K562 (cell line): ENCODE measurements at regions not wholly inside any gene's neighbourhood (a gene's known extent, or its start where the extent isn't known, plus 50 kb on each side); places are given as distances from the start of the nearest gene placed in this dataset.

Experiments used
- ATAC-seq: fragments of 200-7000 bp; cut with Tn5 transposase; 3 replicates; pipeline ENCODE4 v1.9.1; 2020; ENCODE audit warnings: moderate library complexity
- BruUV-seq: library from RNA; stranded (reverse); fragments of 400-500 nt; replicated peaks from 2 replicates; lab custom pipeline; 2021; lab: Mats Ljungman, UMichigan
- CTCF ChIA-PET: fragments of 300-600 bp; formaldehyde crosslinking; extraction: SDS; loops from one replicate; lab custom pipeline; 2021; ENCODE audit warnings: low intra/inter-chr PET ratio; lab: Yijun Ruan, JAX
- POLR2A ChIA-PET: fragments of 300-600, 350-650 bp; sonication (Branson Sonifier 250); formaldehyde crosslinking; extraction: SDS; loops from one replicate; lab custom pipeline; 2021; ENCODE audit warnings: antibody characterized with exemption, inconsistent platforms; lab: Yijun Ruan, JAX
- DNase-seq, 4 experiments: peaks; one replicate each; pipeline versions ENCODE4 v3.0.0 to v3.0.0-alpha.2; 2011 to 2018; ENCODE audit warnings: low spot score in 3 of 4, mixed read lengths in 3 of 4; ENCODE audit errors: extremely low read depth in 1 of 4
- FAIRE-seq: peaks from 2 replicates; lab custom pipeline; 2011; peaks lifted over from hg19 to GRCh38; lab: Jason Lieb, UNC
- H2AFZ ChIP-seq: 2 replicates; pipeline ENCODE4 v1.6.0; 2011; ENCODE audit warnings: low read depth, low read length, control low read depth, inconsistent platforms
- H3K27ac ChIP-seq: fragments of 200-600 bp; 3 replicates; pipeline ENCODE4 v1.8.0; 2011; ENCODE audit warnings: low read depth, mild to moderate bottlenecking, control low read depth, inconsistent platforms, low read length, moderate library complexity, mixed read lengths; ENCODE audit errors: extremely low read depth
- H3K27me3 ChIP-seq, 2 experiments: fragments of 300-600 bp in 1 of 2; 2 replicates in 1 of 2; 3 replicates in 1 of 2; pipeline versions ENCODE4 v1.6.0 to v1.8.0; 2011; ENCODE audit warnings: inconsistent platforms in 2 of 2, low read length in 2 of 2, mild to moderate bottlenecking in 1 of 2, mixed read lengths in 1 of 2, moderate library complexity in 1 of 2; ENCODE audit not compliant: control insufficient read depth in 2 of 2, insufficient read depth in 2 of 2
- H3K36me3 ChIP-seq: fragments of 300-600 bp; 3 replicates; pipeline ENCODE4 v1.8.0; 2011; ENCODE audit warnings: mild to moderate bottlenecking, low read length, inconsistent platforms; ENCODE audit not compliant: control insufficient read depth, insufficient read depth
- H3K4me1 ChIP-seq, 2 experiments: fragments of 200-600 bp in 1 of 2; replicated peaks in 1 of 2; 2 replicates in 1 of 2; 3 replicates in 1 of 2; pipeline versions ENCODE4 v1.5.1 to v1.8.0; 2011; ENCODE audit warnings: inconsistent platforms in 2 of 2, low read length in 2 of 2, mild to moderate bottlenecking in 1 of 2, mixed read lengths in 1 of 2, moderate library complexity in 1 of 2; ENCODE audit not compliant: control insufficient read depth in 2 of 2, insufficient read depth in 2 of 2
- H3K4me2 ChIP-seq: 2 replicates; pipeline ENCODE4 v1.6.1; 2011; ENCODE audit warnings: low read length, control low read depth, inconsistent platforms, mixed read lengths; ENCODE audit not compliant: insufficient read depth
- H3K4me3 ChIP-seq: fragments of 200-600 bp; sonication (generic), shearing (Covaris generic); 2 replicates; pipeline ENCODE4 v1.5.1; 2016; ENCODE audit warnings: control low read depth, inconsistent platforms
- H3K79me2 ChIP-seq: fragments of 200-600 bp; 3 replicates; pipeline ENCODE4 v1.8.0; 2011; ENCODE audit warnings: low read length, inconsistent platforms; ENCODE audit not compliant: control insufficient read depth, insufficient read depth
- H3K9ac ChIP-seq, 2 experiments: 2 replicates each; pipeline versions ENCODE4 v1.6.0 to v1.6.1; 2011; ENCODE audit warnings: low read depth in 2 of 2, low read length in 2 of 2, control low read depth in 1 of 2, inconsistent platforms in 1 of 2, mild to moderate bottlenecking in 1 of 2, mixed read lengths in 1 of 2; ENCODE audit not compliant: insufficient read depth in 1 of 2
- H3K9me1 ChIP-seq: one replicate; pipeline ENCODE4 v1.6.0; 2011; ENCODE audit warnings: inconsistent platforms, mild to moderate bottlenecking, low read length, moderate library complexity; ENCODE audit not compliant: control insufficient read depth, insufficient read depth
- H3K9me3 ChIP-seq: replicated peaks from 2 replicates; pipeline ENCODE4 v1.5.1; 2011; ENCODE audit warnings: low read depth, low read length, inconsistent platforms; ENCODE audit not compliant: control insufficient read depth, insufficient read depth
- H4K20me1 ChIP-seq: replicated peaks from 2 replicates; pipeline ENCODE4 v1.6.1; 2011; ENCODE audit warnings: low read length, inconsistent platforms, mixed read lengths; ENCODE audit not compliant: control insufficient read depth, insufficient read depth
- CREBBP ChIP-seq: IDR thresholded peaks from one replicate; pipeline ENCODE4 v1.6.1; 2012; ENCODE audit warnings: low read depth, mild to moderate bottlenecking, control low read depth, inconsistent platforms, low read length
- ELF1 ChIP-seq: fragments of 200-800 bp; sonication (Bioruptor generic); IDR thresholded peaks from 2 replicates; pipeline ENCODE4 v1.6.1; 2016; ENCODE audit warnings: missing genetic modification characterization, missing compliant biosample characterization
- IFI16 ChIP-seq: fragments of 250-450 bp; sonication (Bioruptor Pico); IDR thresholded peaks from 2 replicates; pipeline ENCODE4 v2.1.2; 2022; ENCODE audit warnings: mild to moderate bottlenecking, inconsistent platforms
- MCM2 ChIP-seq: fragments of 450-650 bp; IDR thresholded peaks from 2 replicates; pipeline ENCODE4 v1.6.1; 2017; ENCODE audit warnings: low read depth, mild to moderate bottlenecking
- PRMT5 ChIP-seq: sonication (generic); formaldehyde crosslinking; IDR thresholded peaks from 2 replicates; pipeline ENCODE4 v1.5.0; 2020; ENCODE audit warnings: missing genetic modification reagents
- RBM25 ChIP-seq: fragments of 200-400 bp; formaldehyde crosslinking; IDR thresholded peaks from 2 replicates; pipeline ENCODE4 v1.6.1; 2018; ENCODE audit warnings: low read length, low read depth, moderate library complexity; ENCODE audit not compliant: severe bottlenecking
- SAP30 ChIP-seq: fragments of 200-600 bp; sonication (generic); IDR thresholded peaks from 2 replicates; pipeline ENCODE4 v1.6.1; 2012; ENCODE audit warnings: borderline replicate concordance, low read depth, mild to moderate bottlenecking, moderate library complexity, low read length, control low read depth, inconsistent platforms; ENCODE audit not compliant: insufficient read depth, poor library complexity, severe bottlenecking
- SMAD2 ChIP-seq: fragments of 150-350 bp; IDR thresholded peaks from 2 replicates; pipeline ENCODE4 v1.6.1; 2014; ENCODE audit warnings: low read depth, mild to moderate bottlenecking, low read length
- TSC22D4 ChIP-seq: fragments of 450-650 bp; IDR thresholded peaks from 2 replicates; pipeline ENCODE4 v1.6.1; 2016; ENCODE audit warnings: missing genetic modification characterization, missing biosample characterization, control low read depth
- ZNF24 ChIP-seq: fragments of 450-650 bp; IDR thresholded peaks from 2 replicates; pipeline ENCODE4 v1.6.1; 2016
- ZNF695 ChIP-seq: fragments of 450-650 bp; formaldehyde crosslinking; IDR thresholded peaks from 2 replicates; pipeline ENCODE4 v1.4.0; 2020; ENCODE audit warnings: mild to moderate bottlenecking, moderate library complexity
- WGBS: fragments of 100-300 bp; shearing (Covaris generic); methylation state at CpG from one replicate; pipeline ENCODE4 v1.1.6; 2016; ENCODE audit warnings: low coverage, mixed read lengths; ENCODE audit not compliant: insufficient coverage; ENCODE audit errors: missing lambda C conversion rate; 5-methylcytosine and 5-hydroxymethylcytosine counted together
- in situ Hi-C: fragments of 300-500 bp; cut with MboI; formaldehyde crosslinking; loops from 4 replicates; pipeline ENCODE4 v1.15.0; 2018; ENCODE audit warnings: inconsistent platforms, mixed read lengths
- intact Hi-C: fragments of 100-400 bp; cut with micrococcal nuclease; formaldehyde crosslinking; loops from 2 replicates; pipeline ENCODE4 v1.14.2; 2022
- TF ChIP-seq, protein P1 (sequence below): sonication (generic); formaldehyde crosslinking; IDR thresholded peaks from 2 replicates; pipeline ENCODE4 v1.8.0; 2022; ENCODE audit warnings: mild to moderate bottlenecking, missing genetic modification reagents
- TF ChIP-seq, protein P2 (sequence below): sonication (generic); formaldehyde crosslinking; IDR thresholded peaks from 2 replicates; pipeline ENCODE4 v1.8.0; 2022; ENCODE audit warnings: missing genetic modification reagents, mild to moderate bottlenecking, moderate library complexity, borderline replicate concordance

DNA sequence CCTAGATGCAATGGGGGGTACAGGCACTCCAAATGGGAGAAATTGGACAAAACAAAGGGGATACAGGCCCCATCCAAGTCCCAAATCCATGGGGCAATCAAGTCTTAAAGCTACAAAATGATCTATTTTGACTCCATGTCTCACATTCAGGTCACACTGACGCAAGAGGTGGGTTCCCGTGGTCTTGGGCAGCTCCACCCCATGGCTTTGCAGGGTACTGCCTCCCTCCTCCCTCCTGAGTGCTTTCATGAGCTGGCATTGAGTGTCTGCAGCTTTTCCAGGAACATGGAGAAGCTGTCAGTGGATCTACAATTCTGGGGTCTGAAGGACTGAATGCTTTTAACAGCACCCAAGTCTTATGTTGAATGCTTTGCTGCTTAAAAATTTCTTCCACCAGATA is 274.5 kb upstream of the LRIG3 start:
- H3K4me2 ChIP-seq = no peak overlapping the region
- no peak overlapping the region for H3K4me3 ChIP-seq
- BruUV-seq = no TSS peak
- no peaks in the 10 kb centered on the region for H3K9me1 ChIP-seq
- no peak overlapping the region for H3K27ac ChIP-seq
- ChIA-PET POLR2A (no interaction called here), CTCF (no interaction called here)
- no peaks in the 10 kb centered on the region for H3K27me3 ChIP-seq
- in situ Hi-C loops (no loop called here), intact Hi-C loops (no loop called here)
- no peaks in the 10 kb centered on the region for H3K4me1 ChIP-seq
- TF ChIP-seq SMAD2 (no peak), IFI16 (no peak), MCM2 (no peak), TSC22D4 (no peak), RBM25 (no peak), PRMT5 (no peak)
- no peaks in the 10 kb centered on the region for H4K20me1 ChIP-seq
- no peaks in the 10 kb centered on the region for H3K36me3 ChIP-seq
- ATAC-seq (no peak), FAIRE-seq (no peak), DNase-seq (no peak)
- H3K79me2 ChIP-seq = no peaks in the 10 kb centered on the region
- WGBS = 0% methylated on average over 2 of the region's 2 CpGs
- H3K9ac ChIP-seq = no peak overlapping the region
- H3K9me3 ChIP-seq = no peaks in the 10 kb centered on the region
- H2AFZ ChIP-seq = no peak overlapping the region

DNA sequence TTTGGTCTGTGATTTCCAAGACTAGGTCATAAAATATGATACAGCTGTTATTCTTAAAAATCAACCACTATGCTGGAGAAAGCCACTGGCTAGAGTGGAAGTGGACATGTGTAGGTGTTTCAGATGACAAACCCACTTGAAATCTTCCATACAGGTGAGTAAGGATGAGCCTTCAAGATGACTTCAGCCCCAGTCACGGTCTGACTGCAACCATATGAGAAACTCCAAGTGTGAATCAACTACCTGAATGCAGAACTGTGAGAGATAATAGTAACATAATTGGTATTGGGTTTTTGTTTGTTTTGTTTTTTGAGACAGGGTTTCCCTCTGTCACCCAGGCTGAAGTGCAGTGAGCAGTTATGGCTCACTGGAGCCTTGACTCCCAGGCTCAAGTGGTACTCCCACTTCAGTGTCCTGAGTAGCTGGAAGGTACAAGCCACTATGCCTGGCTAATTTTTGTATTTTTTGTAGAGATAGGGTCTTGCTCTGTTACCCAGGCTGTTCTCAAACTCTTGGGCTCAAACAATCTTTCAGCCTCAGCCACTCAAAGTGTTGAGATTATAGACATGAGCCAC is 273.3 kb upstream of the LRIG3 start:
- H4K20me1 ChIP-seq = no peaks in the 10 kb centered on the region
- H3K9me3 ChIP-seq = no peaks in the 10 kb centered on the region
- no peaks in the 10 kb centered on the region for H3K9me1 ChIP-seq
- no peaks in the 10 kb centered on the region for H3K27me3 ChIP-seq
- 0% methylated on average over 1 of the region's 1 CpG for WGBS
- in situ Hi-C loops (no loop called here), intact Hi-C loops (no loop called here)
- FAIRE-seq (no peak), ATAC-seq (no peak), DNase-seq (no peak)
- H3K4me1 ChIP-seq = no peaks in the 10 kb centered on the region
- no peak overlapping the region for H2AFZ ChIP-seq
- BruUV-seq = no TSS peak
- CTCF ChIA-PET = no interaction called here
- no peaks in the 10 kb centered on the region for H3K36me3 ChIP-seq
- no peaks in the 10 kb centered on the region for H3K79me2 ChIP-seq
- H3K4me3 ChIP-seq = no peak overlapping the region
- H3K4me2 ChIP-seq = no peak overlapping the region
- no peak overlapping the region for H3K27ac ChIP-seq
- H3K9ac ChIP-seq = no peak overlapping the region
- POLR2A ChIA-PET = no interaction called here
- no peak for TF ChIP-seq ELF1
- no peak for TF ChIP-seq ZNF695 (CRISPR knock-in tag)
- no peak for TF ChIP-seq SAP30
- no peak for TF ChIP-seq ZNF24
- TF ChIP-seq, protein P1, sequence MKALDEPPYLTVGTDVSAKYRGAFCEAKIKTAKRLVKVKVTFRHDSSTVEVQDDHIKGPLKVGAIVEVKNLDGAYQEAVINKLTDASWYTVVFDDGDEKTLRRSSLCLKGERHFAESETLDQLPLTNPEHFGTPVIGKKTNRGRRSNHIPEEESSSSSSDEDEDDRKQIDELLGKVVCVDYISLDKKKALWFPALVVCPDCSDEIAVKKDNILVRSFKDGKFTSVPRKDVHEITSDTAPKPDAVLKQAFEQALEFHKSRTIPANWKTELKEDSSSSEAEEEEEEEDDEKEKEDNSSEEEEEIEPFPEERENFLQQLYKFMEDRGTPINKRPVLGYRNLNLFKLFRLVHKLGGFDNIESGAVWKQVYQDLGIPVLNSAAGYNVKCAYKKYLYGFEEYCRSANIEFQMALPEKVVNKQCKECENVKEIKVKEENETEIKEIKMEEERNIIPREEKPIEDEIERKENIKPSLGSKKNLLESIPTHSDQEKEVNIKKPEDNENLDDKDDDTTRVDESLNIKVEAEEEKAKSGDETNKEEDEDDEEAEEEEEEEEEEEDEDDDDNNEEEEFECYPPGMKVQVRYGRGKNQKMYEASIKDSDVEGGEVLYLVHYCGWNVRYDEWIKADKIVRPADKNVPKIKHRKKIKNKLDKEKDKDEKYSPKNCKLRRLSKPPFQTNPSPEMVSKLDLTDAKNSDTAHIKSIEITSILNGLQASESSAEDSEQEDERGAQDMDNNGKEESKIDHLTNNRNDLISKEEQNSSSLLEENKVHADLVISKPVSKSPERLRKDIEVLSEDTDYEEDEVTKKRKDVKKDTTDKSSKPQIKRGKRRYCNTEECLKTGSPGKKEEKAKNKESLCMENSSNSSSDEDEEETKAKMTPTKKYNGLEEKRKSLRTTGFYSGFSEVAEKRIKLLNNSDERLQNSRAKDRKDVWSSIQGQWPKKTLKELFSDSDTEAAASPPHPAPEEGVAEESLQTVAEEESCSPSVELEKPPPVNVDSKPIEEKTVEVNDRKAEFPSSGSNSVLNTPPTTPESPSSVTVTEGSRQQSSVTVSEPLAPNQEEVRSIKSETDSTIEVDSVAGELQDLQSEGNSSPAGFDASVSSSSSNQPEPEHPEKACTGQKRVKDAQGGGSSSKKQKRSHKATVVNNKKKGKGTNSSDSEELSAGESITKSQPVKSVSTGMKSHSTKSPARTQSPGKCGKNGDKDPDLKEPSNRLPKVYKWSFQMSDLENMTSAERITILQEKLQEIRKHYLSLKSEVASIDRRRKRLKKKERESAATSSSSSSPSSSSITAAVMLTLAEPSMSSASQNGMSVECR (CRISPR knock-in tag) = no peak
- no peak for TF ChIP-seq CREBBP
- TF ChIP-seq, protein P2, sequence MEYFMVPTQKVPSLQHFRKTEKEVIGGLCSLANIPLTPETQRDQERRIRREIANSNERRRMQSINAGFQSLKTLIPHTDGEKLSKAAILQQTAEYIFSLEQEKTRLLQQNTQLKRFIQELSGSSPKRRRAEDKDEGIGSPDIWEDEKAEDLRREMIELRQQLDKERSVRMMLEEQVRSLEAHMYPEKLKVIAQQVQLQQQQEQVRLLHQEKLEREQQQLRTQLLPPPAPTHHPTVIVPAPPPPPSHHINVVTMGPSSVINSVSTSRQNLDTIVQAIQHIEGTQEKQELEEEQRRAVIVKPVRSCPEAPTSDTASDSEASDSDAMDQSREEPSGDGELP (CRISPR knock-in tag) = no peak
